DND-41 (cell line): ENCODE measurements at regions not wholly inside any gene's neighbourhood (a gene's known extent, or its start where the extent isn't known, plus 50 kb on each side); places are given as distances from the start of the nearest gene placed in this dataset.

Experiments
- ATAC-seq: fragments of 200-7000 bp; cut with Tn5 transposase; 3 replicates; pipeline ENCODE4 v1.9.1; 2021; ENCODE audit warnings: low read depth; ENCODE audit not compliant: insufficient read depth
- DNase-seq: peaks from one replicate; pipeline ENCODE4 v3.0.0-alpha.2; 2020
- H2AFZ ChIP-seq: 2 replicates; pipeline ENCODE4 v1.6.0; 2012; ENCODE audit warnings: low read depth, low read length
- H3K27ac ChIP-seq: 2 replicates; pipeline ENCODE4 v1.5.1; 2012; ENCODE audit warnings: low read length, inconsistent platforms
- H3K27me3 ChIP-seq: fragments of 200-600 bp; sonication (generic); 2 replicates; pipeline ENCODE4 v1.6.0; 2012; ENCODE audit warnings: low read length, mild to moderate bottlenecking, inconsistent platforms; ENCODE audit not compliant: insufficient read depth, poor library complexity
- H3K36me3 ChIP-seq: 2 replicates; pipeline ENCODE4 v1.5.1; 2012; ENCODE audit warnings: low read length, inconsistent platforms; ENCODE audit not compliant: insufficient read depth
- H3K4me1 ChIP-seq: 2 replicates; pipeline ENCODE4 v1.5.1; 2012; ENCODE audit warnings: mild to moderate bottlenecking, low read length; ENCODE audit not compliant: insufficient read depth
- H3K4me2 ChIP-seq: 2 replicates; pipeline ENCODE4 v1.6.0; 2012; ENCODE audit warnings: mild to moderate bottlenecking, moderate library complexity, low read length, inconsistent platforms; ENCODE audit not compliant: insufficient read depth
- H3K4me3 ChIP-seq, 2 experiments: fragments of 200-600 bp in 1 of 2; shearing (Covaris generic) in 1 of 2; 2 replicates each; pipeline ENCODE4 v1.5.1; 2012 to 2016; ENCODE audit warnings: inconsistent platforms in 2 of 2, low read length in 2 of 2, mild to moderate bottlenecking in 2 of 2, low read depth in 1 of 2, moderate library complexity in 1 of 2
- H3K79me2 ChIP-seq: 2 replicates; pipeline ENCODE4 v1.6.0; 2012; ENCODE audit warnings: low read length, inconsistent platforms; ENCODE audit not compliant: insufficient read depth
- H3K9ac ChIP-seq: 2 replicates; pipeline ENCODE4 v1.6.0; 2012; ENCODE audit warnings: low read depth, mild to moderate bottlenecking, inconsistent platforms, low read length, moderate library complexity
- H3K9me3 ChIP-seq: 2 replicates; pipeline ENCODE4 v1.5.1; 2012; ENCODE audit warnings: low read length, moderate library complexity, mild to moderate bottlenecking, inconsistent platforms; ENCODE audit not compliant: insufficient read depth, severe bottlenecking
- H4K20me1 ChIP-seq: 2 replicates; pipeline ENCODE4 v1.6.0; 2012; ENCODE audit warnings: low read length; ENCODE audit not compliant: insufficient read depth
- EZH2 ChIP-seq: IDR thresholded peaks from 3 replicates; pipeline ENCODE4 v1.6.1; 2012; ENCODE audit warnings: borderline replicate concordance, low read depth, mild to moderate bottlenecking, moderate library complexity, low read length, inconsistent platforms; ENCODE audit not compliant: severe bottlenecking
- TF ChIP-seq, protein P1 (sequence below): IDR thresholded peaks from 2 replicates; pipeline ENCODE4 v1.5.1; 2012; ENCODE audit warnings: borderline replicate concordance, low read length, moderate library complexity, mild to moderate bottlenecking; ENCODE audit not compliant: poor library complexity, severe bottlenecking; ENCODE audit errors: extremely low read depth

DNA sequence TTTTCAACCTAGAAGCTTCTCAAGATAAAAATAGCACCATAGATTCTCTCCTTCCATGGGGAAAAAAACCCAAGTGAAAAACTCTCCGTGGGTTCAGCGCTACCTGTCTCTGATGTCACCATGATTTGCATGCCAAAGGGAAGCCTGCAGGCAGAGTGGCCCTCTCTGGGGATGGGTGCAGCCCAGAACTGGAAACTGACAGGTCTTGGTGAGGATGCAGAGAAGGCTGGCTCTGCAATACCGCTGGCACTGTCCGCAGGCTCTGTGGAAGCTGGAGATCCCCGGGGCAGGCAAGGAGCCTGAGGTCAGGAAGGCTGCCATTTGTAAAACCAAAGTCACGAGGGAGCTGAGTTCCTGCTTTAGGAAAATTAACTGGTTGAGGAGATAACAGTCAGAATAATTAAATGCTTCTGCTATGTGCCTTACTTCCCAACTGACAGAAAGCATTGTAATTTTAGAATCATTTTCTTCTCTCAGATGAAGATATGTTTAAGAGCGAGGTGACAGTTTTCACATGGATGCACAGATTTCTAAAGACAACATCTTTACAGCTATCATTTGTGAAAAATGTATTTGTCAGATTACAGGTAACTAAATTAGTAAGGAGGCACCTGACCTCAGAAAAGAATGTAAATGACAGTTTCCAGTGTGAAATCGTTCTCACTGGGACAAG lies 731.5 kb upstream of the FZD8 start:
- Histone ChIP-seq H4K20me1 (no peaks in the 10 kb centered on the region), H3K9me3 (peaks cover 8% of the 10 kb centered on the region), H3K79me2 (no peaks in the 10 kb centered on the region), H2AFZ (no peak overlapping the region), H3K36me3 (no peaks in the 10 kb centered on the region), H3K9ac (no peak overlapping the region), H3K4me2 (no peak overlapping the region), H3K27ac (no peak overlapping the region), H3K27me3 (no peaks in the 10 kb centered on the region), H3K4me3 (no peak overlapping the region), H3K4me1 (peaks cover 2% of the 10 kb centered on the region)
- no peak for TF ChIP-seq EZH2
- TF ChIP-seq, protein P1, sequence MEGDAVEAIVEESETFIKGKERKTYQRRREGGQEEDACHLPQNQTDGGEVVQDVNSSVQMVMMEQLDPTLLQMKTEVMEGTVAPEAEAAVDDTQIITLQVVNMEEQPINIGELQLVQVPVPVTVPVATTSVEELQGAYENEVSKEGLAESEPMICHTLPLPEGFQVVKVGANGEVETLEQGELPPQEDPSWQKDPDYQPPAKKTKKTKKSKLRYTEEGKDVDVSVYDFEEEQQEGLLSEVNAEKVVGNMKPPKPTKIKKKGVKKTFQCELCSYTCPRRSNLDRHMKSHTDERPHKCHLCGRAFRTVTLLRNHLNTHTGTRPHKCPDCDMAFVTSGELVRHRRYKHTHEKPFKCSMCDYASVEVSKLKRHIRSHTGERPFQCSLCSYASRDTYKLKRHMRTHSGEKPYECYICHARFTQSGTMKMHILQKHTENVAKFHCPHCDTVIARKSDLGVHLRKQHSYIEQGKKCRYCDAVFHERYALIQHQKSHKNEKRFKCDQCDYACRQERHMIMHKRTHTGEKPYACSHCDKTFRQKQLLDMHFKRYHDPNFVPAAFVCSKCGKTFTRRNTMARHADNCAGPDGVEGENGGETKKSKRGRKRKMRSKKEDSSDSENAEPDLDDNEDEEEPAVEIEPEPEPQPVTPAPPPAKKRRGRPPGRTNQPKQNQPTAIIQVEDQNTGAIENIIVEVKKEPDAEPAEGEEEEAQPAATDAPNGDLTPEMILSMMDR, result no peak
- no peak for DNase-seq
- ATAC-seq, result no peak

DNA sequence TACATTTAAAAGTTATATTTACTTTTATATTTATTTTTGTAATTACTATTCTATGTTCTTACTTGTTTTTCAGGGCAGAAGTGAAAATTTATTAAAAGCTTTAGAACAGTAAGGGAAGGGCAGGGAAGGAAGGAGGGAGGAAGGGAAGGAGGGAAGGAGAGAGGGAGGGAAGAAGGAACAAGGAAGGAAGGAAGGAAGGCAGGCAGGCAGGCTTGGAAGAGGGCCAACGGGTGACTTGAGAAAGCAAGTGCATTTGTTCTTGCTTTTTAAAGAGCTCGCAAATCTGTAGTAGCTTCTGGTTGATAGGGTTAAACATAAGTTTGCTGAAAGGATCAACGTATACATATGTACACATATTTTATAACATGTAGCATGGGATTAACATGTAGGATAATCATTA lies 725.3 kb upstream of the FZD8 start:
- Histone ChIP-seq H4K20me1 (no peaks in the 10 kb centered on the region), H3K27me3 (no peaks in the 10 kb centered on the region), H3K79me2 (no peaks in the 10 kb centered on the region), H3K27ac (peak overlapping the region; percentile 82), H3K9ac (no peak overlapping the region; the same call in 1 of the 2 replicates), H3K4me2 (peak overlapping the region; percentile 18), H3K4me3 (no peak overlapping the region), H3K36me3 (no peaks in the 10 kb centered on the region), H3K9me3 (peaks cover 7% of the 10 kb centered on the region), H3K4me1 (peaks cover 60% of the 10 kb centered on the region), H2AFZ (no peak overlapping the region; the same call in 1 of the 2 replicates)
- no peak for TF ChIP-seq EZH2
- TF ChIP-seq, protein P1, result no peak
- no peak for ATAC-seq
- DNase-seq, result no peak

DNA sequence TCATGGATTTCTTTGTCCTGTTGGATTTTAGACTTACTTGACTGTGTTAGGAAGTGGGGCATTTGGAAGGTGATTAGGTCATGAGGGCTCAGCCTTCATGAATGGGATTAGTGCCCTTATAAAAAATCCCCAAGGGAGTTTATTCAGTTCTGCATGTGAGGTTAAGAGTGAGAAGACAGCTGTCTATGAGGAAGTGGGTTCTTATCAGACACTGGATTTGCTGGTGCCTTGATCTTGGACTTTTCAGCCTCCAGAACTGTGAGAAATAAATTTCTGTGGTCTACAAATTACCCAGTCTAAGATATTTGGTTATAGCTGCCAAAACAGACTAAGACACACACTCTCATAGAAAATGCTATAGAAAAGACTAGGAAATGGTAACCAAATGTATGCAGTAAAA lies 724.7 kb upstream of the FZD8 start:
- Histone ChIP-seq H3K27ac (peak overlapping the region; percentile 82), H4K20me1 (no peaks in the 10 kb centered on the region), H3K79me2 (no peaks in the 10 kb centered on the region), H3K4me3 (no peak overlapping the region), H3K9ac (no peak overlapping the region; the same call in 1 of the 2 replicates), H3K4me1 (peaks cover 65% of the 10 kb centered on the region), H3K27me3 (no peaks in the 10 kb centered on the region), H3K9me3 (peaks cover 3% of the 10 kb centered on the region), H3K4me2 (no peak overlapping the region), H2AFZ (no peak overlapping the region), H3K36me3 (no peaks in the 10 kb centered on the region)
- DNase-seq (no peak), ATAC-seq (peak; percentile 74)
- TF ChIP-seq, protein P1, result no peak
- no peak for TF ChIP-seq EZH2

- Histone ChIP-seq H3K79me2 (no peaks in the 10 kb centered on the region), H3K27me3 (no peaks in the 10 kb centered on the region), H3K4me1 (peaks cover 73% of the 10 kb centered on the region), H3K27ac (peak overlapping the region; percentile 74), H3K9ac (no peak overlapping the region; the same call in 1 of the 2 replicates), H3K36me3 (no peaks in the 10 kb centered on the region), H4K20me1 (no peaks in the 10 kb centered on the region), H3K4me2 (no peak overlapping the region), H2AFZ (no peak overlapping the region), H3K9me3 (peaks cover 3% of the 10 kb centered on the region), H3K4me3 (peak overlapping the region in 1 of 2 experiments; percentile 7; a peak in 1 of 4 replicates)
- TF ChIP-seq, protein P1, result no peak
- no peak for TF ChIP-seq EZH2
- DNase-seq (no peak), ATAC-seq (no peak)
These were observed 724.0 kb upstream of the FZD8 start for GRCh38 chr10:36366065-36366464.
